GF-D8 (cell line): ENCODE measurements at regions not wholly inside any gene's neighbourhood (a gene's known extent, or its start where the extent isn't known, plus 50 kb on each side); places are given as distances from the start of the nearest gene placed in this dataset.
"Not testable (repeated sequence)": the region's sequence is repeated elsewhere in the genome, so short reads cannot be mapped to it uniquely, and the experiment has no call there.

Experiments used
- DNase-seq: peaks from one replicate; lab custom pipeline; 2025; lab: John Stamatoyannopoulos, UW

- DNase-seq: no peak
Observed at GRCh38 chr17:34024386-34024785, 230.7 kb upstream of the CCL2 start.

- no peak for DNase-seq
Observed at GRCh38 chr17:34024806-34025551, 230.1 kb upstream of the CCL2 start.

GRCh38 chr17:34030601-34031000 lies 224.5 kb upstream of the CCL2 start:
- DNase-seq: not testable (repeated sequence)

- not testable (repeated sequence) for DNase-seq
Observed at GRCh38 chr17:34032305-34032704, 222.8 kb upstream of the CCL2 start.

GRCh38 chr17:34038786-34039185 lies 216.3 kb upstream of the CCL2 start:
- not testable (repeated sequence) for DNase-seq

GRCh38 chr17:34039213-34039612 lies 215.9 kb upstream of the CCL2 start:
- not testable (repeated sequence) for DNase-seq

GRCh38 chr17:34039759-34040555 lies 215.1 kb upstream of the CCL2 start:
- DNase-seq: not testable (repeated sequence)

- DNase-seq: no peak
Observed at GRCh38 chr17:34045990-34046389, 209.1 kb upstream of the CCL2 start.

- DNase-seq: no peak
Observed at GRCh38 chr17:34051046-34051445, 204.0 kb upstream of the CCL2 start.

- DNase-seq: no peak
Observed at GRCh38 chr17:34054495-34054894, 200.6 kb upstream of the CCL2 start.

- DNase-seq: no peak
Observed at GRCh38 chr17:34055606-34056005, 199.5 kb upstream of the CCL2 start.

- no peak for DNase-seq
Observed at GRCh38 chr17:34059423-34060220, 195.5 kb upstream of the CCL2 start.

- DNase-seq: no peak
Observed at GRCh38 chr17:34066528-34066927, 188.6 kb upstream of the CCL2 start.

GRCh38 chr17:34067011-34067410 lies 188.1 kb upstream of the CCL2 start:
- no peak for DNase-seq

- no peak for DNase-seq
Observed at GRCh38 chr17:34068571-34068970, 186.5 kb upstream of the CCL2 start.

- DNase-seq: no peak
Observed at GRCh38 chr17:34070712-34071111, 184.4 kb upstream of the CCL2 start.

- DNase-seq: no peak
Observed at GRCh38 chr17:34071886-34072420, 183.1 kb upstream of the CCL2 start.

- no peak for DNase-seq
Observed at GRCh38 chr17:34075076-34075475, 180.0 kb upstream of the CCL2 start.

GRCh38 chr17:34076743-34077631 lies 178.1 kb upstream of the CCL2 start:
- no peak for DNase-seq

GRCh38 chr17:34081269-34081668 lies 173.8 kb upstream of the CCL2 start:
- no peak for DNase-seq

GRCh38 chr17:34082404-34082803 lies 172.7 kb upstream of the CCL2 start:
- no peak for DNase-seq
